Small intestine (tissue), 7 donors: ENCODE measurements at regions not wholly inside any gene's neighbourhood (a gene's known extent, or its start where the extent isn't known, plus 50 kb on each side); places are given as distances from the start of the nearest gene placed in this dataset.
"Not testable (repeated sequence)": the region's sequence is repeated elsewhere in the genome, so short reads cannot be mapped to it uniquely, and the experiment has no call there.

Source experiments
- DNase-seq, 2 donors: peaks; one replicate each; pipeline versions ENCODE4 v3.0.0 to v3.0.0-alpha.2; 2013
- FAIRE-seq: peaks from 2 replicates; lab custom pipeline; 2012; peaks lifted over from hg19 to GRCh38; lab: Jason Lieb, UNC
- H3K27ac ChIP-seq, 3 donors: one replicate each; pipeline ENCODE4 v1.5.1; 2013; ENCODE audit warnings: low read length in 2 of 3, mild to moderate bottlenecking in 2 of 3, control low read depth in 1 of 3, inconsistent platforms in 1 of 3, low read depth in 1 of 3, moderate library complexity in 1 of 3
- H3K27me3 ChIP-seq, 3 donors: one replicate each; pipeline ENCODE4 v1.6.1; 2013; ENCODE audit warnings: low read length in 3 of 3, inconsistent platforms in 1 of 3; ENCODE audit not compliant: control insufficient read depth in 3 of 3, insufficient read depth in 3 of 3
- H3K36me3 ChIP-seq, 3 donors: one replicate each; pipeline ENCODE4 v1.6.1; 2013; ENCODE audit warnings: low read length in 3 of 3, inconsistent platforms in 1 of 3, low read depth in 1 of 3, mild to moderate bottlenecking in 1 of 3, moderate library complexity in 1 of 3; ENCODE audit not compliant: control insufficient read depth in 3 of 3, insufficient read depth in 2 of 3
- H3K4me1 ChIP-seq, 3 donors: one replicate each; pipeline ENCODE4 v1.6.1; 2013; ENCODE audit warnings: low read length in 2 of 3, inconsistent platforms in 1 of 3, low read depth in 1 of 3, mild to moderate bottlenecking in 1 of 3, moderate library complexity in 1 of 3; ENCODE audit not compliant: control insufficient read depth in 3 of 3, insufficient read depth in 2 of 3
- H3K4me3 ChIP-seq, 3 donors: one replicate each; pipeline ENCODE4 v1.5.1; 2013; ENCODE audit warnings: low read length in 3 of 3, control low read depth in 1 of 3, inconsistent platforms in 1 of 3, low read depth in 1 of 3, mild to moderate bottlenecking in 1 of 3, moderate library complexity in 1 of 3
- H3K9me3 ChIP-seq, 2 donors: one replicate each; pipeline ENCODE4 v1.6.1; 2013; ENCODE audit warnings: low read depth in 1 of 2, low read length in 1 of 2; ENCODE audit not compliant: control insufficient read depth in 2 of 2, insufficient read depth in 1 of 2
- WGBS, 3 donors: extraction: QIAGEN DNeasy Blood & Tissue Kit; methylation state at CpG; one replicate each; pipeline ENCODE4 v1.1.7; 2013; 5-methylcytosine and 5-hydroxymethylcytosine counted together
- donor health status: healthy with polysubstance abuse.
- donor health status: control.
- donor health status: control.
- donor health status: Bipolar disorder and iron deficiency.
- donor health status: healthy.

DNA sequence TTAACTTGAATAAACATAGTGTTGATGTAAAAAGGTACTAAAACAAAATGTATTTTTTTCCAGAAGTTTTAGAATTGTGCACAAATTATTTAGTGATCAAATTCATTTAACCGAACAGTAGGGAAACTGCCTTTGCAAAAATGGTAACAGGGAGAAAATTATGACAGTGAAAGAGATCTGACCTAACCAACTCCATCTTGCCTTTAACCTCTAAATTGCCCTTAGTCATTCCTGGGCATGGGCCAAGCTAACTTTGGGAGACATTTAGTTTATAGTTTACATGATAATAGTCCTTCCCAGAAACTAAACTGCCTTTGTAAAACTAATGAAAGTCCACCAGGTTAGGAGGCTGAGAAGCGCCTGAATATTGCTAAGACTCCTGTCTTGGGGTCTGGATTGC, 361.3 kb upstream of the PCDH15 start:
- not testable (repeated sequence) for H3K4me1 ChIP-seq

GRCh38 chr10:55160655-55161283, 359.7 kb upstream of the PCDH15 start:
- WGBS, 3 donors = 58 to 65% (median 61%) methylated on average over 5 of the region's 5 CpGs
- Histone ChIP-seq H3K27ac (no peak overlapping the region), H3K9me3 (no peaks in the 10 kb centered on the region), H3K4me3 (no peak overlapping the region), H3K36me3 (no peaks in the 10 kb centered on the region), H3K4me1 (no peaks in the 10 kb centered on the region), H3K27me3 (no peaks in the 10 kb centered on the region)
- DNase-seq (no peak), FAIRE-seq (no peak)

More for the DNA sequence above, 361.3 kb upstream of the PCDH15 start:
- not testable (repeated sequence) for H3K4me3 ChIP-seq, H3K27ac ChIP-seq, H3K9me3 ChIP-seq, H3K36me3 ChIP-seq, H3K27me3 ChIP-seq, FAIRE-seq, DNase-seq
- 80 to 93% (median 86%) methylated on average over 2 of the region's 2 CpGs for WGBS, 3 donors

GRCh38 chr10:55158633-55159032, 357.6 kb upstream of the PCDH15 start:
- no peaks in the 10 kb centered on the region for H3K36me3 ChIP-seq
- 8 to 40% (median 38%) methylated on average over 1 of the region's 1 CpG for WGBS, 3 donors

GRCh38 chr10:55146032-55146431, 345.0 kb upstream of the PCDH15 start:
- H3K27me3 ChIP-seq = no peaks in the 10 kb centered on the region
- H3K4me3 ChIP-seq = no peak overlapping the region
- H3K4me1 ChIP-seq = no peaks in the 10 kb centered on the region
- 41 to 61% (median 46%) methylated on average over 5 of the region's 5 CpGs for WGBS, 3 donors
- H3K36me3 ChIP-seq = no peaks in the 10 kb centered on the region
- H3K9me3 ChIP-seq = no peaks in the 10 kb centered on the region
- FAIRE-seq = no peak
- no peak for DNase-seq
- no peak overlapping the region for H3K27ac ChIP-seq

More at GRCh38 chr10:55158633-55159032, 357.6 kb upstream of the PCDH15 start:
- no peak for FAIRE-seq
- no peak overlapping the region for H3K4me3 ChIP-seq
- H3K4me1 ChIP-seq = no peaks in the 10 kb centered on the region
- H3K27me3 ChIP-seq = no peaks in the 10 kb centered on the region
- no peak overlapping the region for H3K27ac ChIP-seq
- H3K9me3 ChIP-seq = no peaks in the 10 kb centered on the region
- DNase-seq = no peak

- H3K27ac ChIP-seq = no peak overlapping the region
- H3K36me3 ChIP-seq = no peaks in the 10 kb centered on the region
- WGBS, 3 donors = 80 to 89% (median 81%) methylated on average over 2 of the region's 2 CpGs
- DNase-seq (no peak), FAIRE-seq (no peak)
- no peak overlapping the region for H3K4me3 ChIP-seq
- no peaks in the 10 kb centered on the region for H3K27me3 ChIP-seq
- no peaks in the 10 kb centered on the region for H3K9me3 ChIP-seq
- no peaks in the 10 kb centered on the region for H3K4me1 ChIP-seq
Observed at GRCh38 chr10:55144001-55144400, 343.0 kb upstream of the PCDH15 start.

- Histone ChIP-seq H3K27me3 (no peaks in the 10 kb centered on the region), H3K9me3 (no peaks in the 10 kb centered on the region), H3K4me3 (no peak overlapping the region), H3K36me3 (no peaks in the 10 kb centered on the region), H3K27ac (no peak overlapping the region), H3K4me1 (no peaks in the 10 kb centered on the region)
- no peak for DNase-seq
- FAIRE-seq = no peak
Observed at GRCh38 chr10:55141892-55142291, 340.9 kb upstream of the PCDH15 start.

DNA sequence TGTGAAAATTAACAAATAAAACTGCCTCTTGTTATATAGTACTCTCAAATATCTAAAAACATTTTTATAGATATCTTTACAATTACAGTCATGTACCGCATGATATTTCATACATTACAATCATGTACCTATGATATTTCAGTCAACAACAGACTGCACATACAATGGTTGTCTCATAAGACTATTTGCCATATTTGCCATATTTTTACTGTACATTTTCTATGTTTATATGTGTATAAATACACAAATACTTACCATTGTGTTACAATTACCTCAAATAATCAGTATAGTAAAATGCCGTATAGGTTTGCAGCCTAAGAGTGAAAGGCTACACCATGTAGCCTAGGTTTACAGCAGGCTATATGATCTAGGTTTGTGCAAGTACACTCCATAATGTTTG, 336.0 kb upstream of the PCDH15 start:
- Histone ChIP-seq H3K4me1 (no peaks in the 10 kb centered on the region), H3K36me3 (no peaks in the 10 kb centered on the region), H3K27ac (no peak overlapping the region), H3K9me3 (no peaks in the 10 kb centered on the region), H3K27me3 (no peaks in the 10 kb centered on the region), H3K4me3 (no peak overlapping the region)
- FAIRE-seq (no peak), DNase-seq (no peak)
- WGBS, 3 donors = 94 to 97% (median 96%) methylated on average over 2 of the region's 2 CpGs

- WGBS, 3 donors = 86 to 91% (median 91%) methylated on average over 2 of the region's 2 CpGs
- H3K36me3 ChIP-seq = no peaks in the 10 kb centered on the region
- DNase-seq (no peak), FAIRE-seq (no peak)
- H3K27me3 ChIP-seq = no peaks in the 10 kb centered on the region
- no peak overlapping the region for H3K27ac ChIP-seq
- no peaks in the 10 kb centered on the region for H3K9me3 ChIP-seq
- no peak overlapping the region for H3K4me3 ChIP-seq
- no peaks in the 10 kb centered on the region for H3K4me1 ChIP-seq
Observed at GRCh38 chr10:55104738-55105137, 303.7 kb upstream of the PCDH15 start.

DNA sequence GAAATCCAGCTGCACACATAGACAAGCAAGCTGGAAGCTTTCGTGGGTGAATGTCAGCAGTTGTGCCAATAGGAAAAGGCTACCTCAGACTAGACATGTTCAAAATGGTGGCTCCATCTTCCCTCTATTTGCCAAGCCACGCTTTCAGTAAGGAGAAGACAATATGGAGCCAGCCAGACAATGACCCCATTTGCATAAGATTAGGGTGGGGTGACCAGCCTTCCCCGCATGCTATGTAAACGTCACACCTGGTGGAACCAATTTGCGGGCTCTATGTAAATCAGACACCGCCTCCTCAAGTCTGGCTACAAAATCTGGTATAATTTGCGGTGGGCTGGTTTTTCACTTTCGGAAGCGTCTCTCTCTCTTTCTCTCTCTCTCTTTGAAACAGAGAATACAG, 297.4 kb upstream of the PCDH15 start:
- no peaks in the 10 kb centered on the region for H3K9me3 ChIP-seq
- H3K4me3 ChIP-seq = no peak overlapping the region
- H3K36me3 ChIP-seq = no peaks in the 10 kb centered on the region
- 73 to 90% (median 78%) methylated on average over 9 of the region's 9 CpGs for WGBS, 3 donors
- FAIRE-seq (no peak), DNase-seq (no peak)
- H3K27ac ChIP-seq = no peak overlapping the region
- no peaks in the 10 kb centered on the region for H3K4me1 ChIP-seq
- no peaks in the 10 kb centered on the region for H3K27me3 ChIP-seq
